Fibroblast of pulmonary artery (primary cell): ENCODE measurements at regions not wholly inside any gene's neighbourhood (a gene's known extent, or its start where the extent isn't known, plus 50 kb on each side); places are given as distances from the start of the nearest gene placed in this dataset.

Experiments
- DNase-seq: peaks from one replicate; pipeline ENCODE4 v3.0.0-alpha.2; 2010; ENCODE audit warnings: low read depth
- H3K4me3 ChIP-seq: replicated peaks from 2 replicates; pipeline ENCODE4 v1.5.1; 2011; ENCODE audit warnings: low read depth, mild to moderate bottlenecking, control low read depth, low read length, moderate library complexity
- TF ChIP-seq, protein P1 (sequence below): IDR thresholded peaks from 2 replicates; pipeline ENCODE4 v1.5.1; 2011; ENCODE audit warnings: mild to moderate bottlenecking, control low read depth, low read length, inconsistent platforms; ENCODE audit errors: missing control alignments

DNA sequence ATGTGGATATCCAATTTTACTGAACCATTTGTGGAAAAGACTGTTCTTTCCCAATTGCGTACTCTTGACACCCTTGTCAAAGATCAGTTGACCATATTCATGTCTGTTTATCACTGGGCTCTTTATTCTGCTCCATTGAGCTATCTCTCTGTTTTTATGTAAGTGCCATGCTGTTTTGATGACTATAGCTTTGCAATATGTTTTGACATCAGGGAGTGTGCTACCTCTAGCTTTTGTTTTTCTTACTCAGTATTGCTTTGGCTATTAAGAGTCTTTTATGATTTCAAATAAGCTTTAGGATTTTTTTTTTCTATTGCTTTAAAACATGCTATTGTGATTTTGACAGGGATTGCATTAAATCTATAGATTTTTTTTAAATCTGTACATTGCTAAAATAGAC, 194.3 kb downstream of the SNAPC1 start:
- DNase-seq, result no peak
- TF ChIP-seq, protein P1, sequence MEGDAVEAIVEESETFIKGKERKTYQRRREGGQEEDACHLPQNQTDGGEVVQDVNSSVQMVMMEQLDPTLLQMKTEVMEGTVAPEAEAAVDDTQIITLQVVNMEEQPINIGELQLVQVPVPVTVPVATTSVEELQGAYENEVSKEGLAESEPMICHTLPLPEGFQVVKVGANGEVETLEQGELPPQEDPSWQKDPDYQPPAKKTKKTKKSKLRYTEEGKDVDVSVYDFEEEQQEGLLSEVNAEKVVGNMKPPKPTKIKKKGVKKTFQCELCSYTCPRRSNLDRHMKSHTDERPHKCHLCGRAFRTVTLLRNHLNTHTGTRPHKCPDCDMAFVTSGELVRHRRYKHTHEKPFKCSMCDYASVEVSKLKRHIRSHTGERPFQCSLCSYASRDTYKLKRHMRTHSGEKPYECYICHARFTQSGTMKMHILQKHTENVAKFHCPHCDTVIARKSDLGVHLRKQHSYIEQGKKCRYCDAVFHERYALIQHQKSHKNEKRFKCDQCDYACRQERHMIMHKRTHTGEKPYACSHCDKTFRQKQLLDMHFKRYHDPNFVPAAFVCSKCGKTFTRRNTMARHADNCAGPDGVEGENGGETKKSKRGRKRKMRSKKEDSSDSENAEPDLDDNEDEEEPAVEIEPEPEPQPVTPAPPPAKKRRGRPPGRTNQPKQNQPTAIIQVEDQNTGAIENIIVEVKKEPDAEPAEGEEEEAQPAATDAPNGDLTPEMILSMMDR, result no peak

DNA sequence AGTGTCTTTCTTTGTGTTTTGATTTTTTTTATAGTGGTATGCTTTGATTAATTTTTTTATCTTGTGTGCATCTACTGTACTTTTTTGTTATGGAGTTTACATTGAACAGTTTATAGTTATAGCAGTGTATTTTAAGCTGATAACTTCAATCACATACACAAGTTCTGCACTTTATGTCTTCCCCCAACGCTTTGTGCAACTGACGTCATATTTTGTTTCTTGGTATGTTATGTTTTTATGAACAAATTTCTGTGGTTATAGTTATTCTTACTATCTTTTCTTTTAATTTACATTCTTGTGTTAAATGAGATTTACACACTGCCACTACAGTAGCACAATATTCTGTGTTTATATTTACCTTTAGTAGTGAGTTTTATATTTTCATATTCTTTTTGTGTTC, 197.1 kb downstream of the SNAPC1 start:
- H3K4me3 ChIP-seq, result no peak overlapping the region
- DNase-seq, result no peak
- TF ChIP-seq, protein P1, result no peak

More for the DNA sequence above, 194.3 kb downstream of the SNAPC1 start:
- H3K4me3 ChIP-seq, result no peak overlapping the region

DNA sequence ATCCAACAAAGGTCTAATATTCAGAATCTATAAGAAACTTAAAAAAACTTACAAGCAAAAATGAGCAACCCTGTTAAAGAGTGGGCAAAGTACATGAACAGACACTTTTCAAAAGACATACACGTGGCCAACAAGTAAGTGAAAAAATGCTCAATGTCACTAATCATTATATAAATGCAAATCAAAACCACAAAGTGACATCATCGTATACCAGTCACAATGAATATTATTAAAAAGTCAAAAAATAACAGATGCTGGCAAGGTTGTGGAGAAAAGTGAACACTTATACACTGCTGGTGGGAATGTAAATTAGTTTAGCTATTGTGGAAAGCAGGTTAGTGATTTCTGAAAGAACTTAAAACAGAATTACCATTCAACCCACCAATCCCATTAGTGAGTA, 199.1 kb downstream of the SNAPC1 start:
- TF ChIP-seq, protein P1, result no peak
- no peak for DNase-seq

DNA sequence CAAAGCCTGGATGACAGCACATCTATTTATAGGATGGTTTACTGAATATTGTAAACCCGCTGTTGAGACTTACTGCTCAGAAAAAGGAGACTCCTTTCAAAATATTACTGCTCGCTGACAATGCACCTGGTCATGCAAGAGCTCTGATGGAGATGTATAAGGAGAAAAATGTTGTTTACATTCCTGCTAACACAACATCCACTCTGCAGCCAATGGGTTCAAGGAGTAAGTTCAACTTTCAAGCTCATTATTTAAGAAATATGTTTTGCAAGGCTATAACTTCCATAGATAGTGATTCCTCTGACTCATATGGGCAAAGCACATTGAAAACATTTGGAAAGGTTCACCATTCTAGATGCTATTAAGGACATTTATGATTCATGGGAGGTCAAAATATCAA, 201.7 kb downstream of the SNAPC1 start:
- TF ChIP-seq, protein P1, result no peak
- no peak for DNase-seq
- H3K4me3 ChIP-seq, result no peak overlapping the region

More for the DNA sequence above, 199.1 kb downstream of the SNAPC1 start:
- no peak overlapping the region for H3K4me3 ChIP-seq

DNA sequence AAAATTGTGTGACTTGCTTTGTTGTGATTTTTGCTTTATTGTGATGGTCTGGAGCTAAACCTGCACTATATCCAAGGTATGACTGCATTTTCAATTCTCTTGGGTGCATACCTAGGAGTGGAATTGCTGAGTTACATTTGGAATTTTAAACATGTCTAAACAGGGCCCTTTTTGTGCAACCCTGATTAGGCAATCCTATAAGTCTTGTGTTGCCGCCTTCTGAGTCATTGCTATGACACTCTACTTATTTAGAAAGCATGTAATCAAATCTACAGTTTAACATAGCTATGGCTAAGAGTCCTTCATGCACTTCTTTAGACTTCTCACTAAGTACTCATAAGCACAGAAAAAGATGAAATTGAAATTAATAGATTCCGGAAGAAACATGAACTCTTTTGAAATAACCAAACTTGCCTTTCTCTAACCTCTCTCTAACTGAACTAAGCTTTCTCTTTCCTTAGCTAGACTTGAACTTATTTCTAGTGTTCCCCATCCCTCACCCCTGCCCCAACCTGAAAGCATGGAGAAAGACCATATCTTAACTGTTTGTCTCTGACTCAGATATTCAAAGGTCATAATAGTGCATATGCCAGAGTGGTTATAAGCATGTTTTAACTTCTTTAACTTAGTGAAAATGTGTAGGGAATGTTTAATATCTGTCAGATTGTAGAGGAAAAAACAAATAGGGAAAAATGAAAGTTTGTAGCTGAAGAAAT, 203.0 kb downstream of the SNAPC1 start:
- no peak overlapping the region for H3K4me3 ChIP-seq
- peak; percentile 74 for DNase-seq
- TF ChIP-seq, protein P1, result no peak

DNA sequence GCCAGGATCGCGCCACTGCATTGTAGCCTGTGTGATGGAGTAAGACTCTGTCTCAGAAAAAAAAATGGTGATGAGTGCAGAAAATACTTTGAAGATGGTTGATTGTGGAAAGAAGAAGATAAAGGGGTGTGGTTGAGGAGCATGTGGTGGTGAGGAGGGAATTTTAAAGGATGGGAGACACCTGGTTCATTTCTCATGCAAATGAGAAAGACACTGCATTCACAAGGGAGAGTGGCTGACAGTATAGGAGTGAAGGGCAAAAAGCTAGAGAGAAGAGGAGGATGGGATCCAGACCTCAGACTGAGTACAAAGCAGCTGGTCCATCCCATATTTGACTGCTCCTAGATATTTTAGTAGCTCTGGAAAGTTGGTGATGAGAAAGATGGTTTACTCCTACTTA, 206.0 kb downstream of the SNAPC1 start:
- DNase-seq, result no peak
- H3K4me3 ChIP-seq, result no peak overlapping the region
- TF ChIP-seq, protein P1, result no peak

DNA sequence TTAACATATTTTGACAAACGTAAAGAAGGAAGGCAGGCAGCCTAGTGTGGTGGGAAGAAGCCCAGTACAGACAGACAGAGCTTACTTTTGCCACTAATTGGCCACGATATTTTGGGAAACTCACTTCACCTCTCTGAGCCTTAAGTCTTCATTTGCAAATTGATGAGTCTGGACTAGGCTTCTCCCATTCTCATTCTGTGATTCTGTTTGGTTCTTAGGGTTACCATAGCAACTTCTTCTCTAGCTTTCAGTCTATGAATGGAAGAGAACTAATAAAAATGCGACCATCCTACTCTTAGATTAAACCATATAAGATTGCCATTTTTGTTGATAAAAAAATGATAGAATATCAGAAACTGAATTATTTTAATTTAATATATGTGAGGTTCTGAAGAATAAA, 210.5 kb downstream of the SNAPC1 start:
- no peak overlapping the region for H3K4me3 ChIP-seq
- no peak for DNase-seq
- TF ChIP-seq, protein P1, result no peak
